ENCODE measurements at regions not wholly inside any gene's neighbourhood (a gene's known extent, or its start where the extent isn't known, plus 50 kb on each side); places are given as distances from the start of the nearest gene placed in this dataset.

GRCh38 chr12:88360343-88360742 is 218.2 kb downstream of the TMTC3 start (continued):
- TF ChIP-seq ATF2 (IDR thresholded peaks at IDR 0.05; ENCODE audit: low read length) (no peak), ZNF622 (IDR thresholded peaks at IDR 0.05) (no peak), EGR1 (IDR thresholded peaks at IDR 0.05; ENCODE audit: borderline replicate concordance in 1 of 2, low read depth in 2 of 2, low read length in 2 of 2) (no peak)
- TF ChIP-seq, protein P1, sequence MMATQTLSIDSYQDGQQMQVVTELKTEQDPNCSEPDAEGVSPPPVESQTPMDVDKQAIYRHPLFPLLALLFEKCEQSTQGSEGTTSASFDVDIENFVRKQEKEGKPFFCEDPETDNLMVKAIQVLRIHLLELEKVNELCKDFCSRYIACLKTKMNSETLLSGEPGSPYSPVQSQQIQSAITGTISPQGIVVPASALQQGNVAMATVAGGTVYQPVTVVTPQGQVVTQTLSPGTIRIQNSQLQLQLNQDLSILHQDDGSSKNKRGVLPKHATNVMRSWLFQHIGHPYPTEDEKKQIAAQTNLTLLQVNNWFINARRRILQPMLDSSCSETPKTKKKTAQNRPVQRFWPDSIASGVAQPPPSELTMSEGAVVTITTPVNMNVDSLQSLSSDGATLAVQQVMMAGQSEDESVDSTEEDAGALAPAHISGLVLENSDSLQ (IDR thresholded peaks at IDR 0.05), result no peak

DNA sequence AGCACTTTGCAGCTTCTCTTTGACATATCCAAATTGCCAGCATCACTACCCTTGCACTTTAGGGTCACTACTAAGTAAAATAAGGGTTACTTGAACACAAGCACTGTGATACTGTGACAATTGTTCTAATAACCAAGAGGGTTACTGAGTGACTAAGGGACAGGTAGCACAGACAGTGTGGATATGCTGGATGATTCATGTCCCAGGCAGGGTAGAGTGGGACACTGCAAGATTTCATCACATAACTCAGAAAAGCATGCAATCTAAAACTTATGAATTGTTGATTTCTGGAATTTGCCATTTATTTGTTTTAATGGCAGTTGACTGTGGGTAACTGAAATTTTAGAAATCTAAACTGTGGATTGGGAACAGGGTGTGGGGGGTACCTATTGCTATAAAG is 218.8 kb downstream of the KITLG start:
- RAD21 ChIA-PET (ENCODE audit: unreplicated experiment), result no interaction called here
- POLR2A ChIA-PET, result interaction anchor here (0.8 kb wide), 1 partner anchor 24 kb away, joined by 3 read pairs; no protein-coding TSS in a partner anchor

More for the DNA sequence above, 218.8 kb downstream of the KITLG start:
- FAIRE-seq, result no peak
- ChIA-PET CTCF (no interaction called here), SMC1A (ENCODE audit: uncharacterized antibody, unreplicated experiment) (interaction anchor here (3.1 kb wide), 1 partner anchor 10 kb away, joined by 9 read pairs; no protein-coding TSS in a partner anchor)
- no peak for DNase-seq (ENCODE audit: low read depth, low spot score)
- in situ Hi-C loops (cut with MboI), result no loop called here
- no peak overlapping the region for H3K4me2 ChIP-seq (ENCODE audit: control insufficient read depth, insufficient read depth)
- H3K4me3 ChIP-seq, result no peak overlapping the region
- no peak overlapping the region for H2AFZ ChIP-seq (ENCODE audit: control insufficient read depth, low read depth, low read length)
- no peaks in the 10 kb centered on the region for H4K20me1 ChIP-seq (ENCODE audit: control insufficient read depth, insufficient read depth)
- no peak for ATAC-seq
- no peak overlapping the region for H3K27ac ChIP-seq (ENCODE audit: control insufficient read depth, insufficient read depth)
- no TSS peak for BruUV-seq (replicated peaks)
- intact Hi-C loops (cut with micrococcal nuclease; ENCODE audit: unreplicated experiment), result no loop called here
- no peaks in the 10 kb centered on the region for H3K36me3 ChIP-seq (ENCODE audit: control insufficient read depth in 2 of 2, insufficient read depth in 2 of 2, low read length in 1 of 2)
- no peaks in the 10 kb centered on the region for H3K79me2 ChIP-seq (ENCODE audit: control insufficient read depth, insufficient read depth, low read length)
- TF ChIP-seq CREB1 (IDR thresholded peaks at IDR 0.05; ENCODE audit: low read depth), result no peak
- no peak for TF ChIP-seq TBL1XR1 (IDR thresholded peaks at IDR 0.05; ENCODE audit: low read depth, low read length)
- no peak overlapping the region for H3K9ac ChIP-seq (ENCODE audit: control insufficient read depth, insufficient read depth, low read length)
- H3K4me1 ChIP-seq (ENCODE audit: control insufficient read depth, insufficient read depth, low read length), result no peaks in the 10 kb centered on the region
- no peaks in the 10 kb centered on the region for H3K27me3 ChIP-seq (replicated peaks in 1 of 2; ENCODE audit: control insufficient read depth in 2 of 2, insufficient read depth in 2 of 2, low read length in 1 of 2)
- no peaks in the 10 kb centered on the region; the same call in 2 of the 3 replicates for H3K9me3 ChIP-seq (replicated peaks; ENCODE audit: control insufficient read depth, insufficient read depth, low read length)
